Astrocyte (in vitro differentiated cells and primary cell): ENCODE measurements at regions not wholly inside any gene's neighbourhood (a gene's known extent, or its start where the extent isn't known, plus 50 kb on each side); places are given as distances from the start of the nearest gene placed in this dataset.

Source experiments
- DNase-seq: peaks from one replicate; pipeline ENCODE4 v3.0.0-alpha.2; 2010; ENCODE audit warnings: low read depth
- FAIRE-seq: peaks from 2 replicates; lab custom pipeline; 2011; peaks lifted over from hg19 to GRCh38; lab: Jason Lieb, UNC
- H2AFZ ChIP-seq: 2 replicates; pipeline ENCODE4 v1.6.0; 2012; ENCODE audit warnings: low read depth, low read length, inconsistent platforms
- H3K27ac ChIP-seq: 2 replicates; pipeline ENCODE4 v1.5.1; 2011; ENCODE audit warnings: low read depth, low read length, inconsistent platforms
- H3K27me3 ChIP-seq: 2 replicates; pipeline ENCODE4 v1.6.0; 2011; ENCODE audit warnings: low read length, inconsistent platforms; ENCODE audit not compliant: insufficient read depth
- H3K36me3 ChIP-seq: 2 replicates; pipeline ENCODE4 v1.5.1; 2011; ENCODE audit warnings: low read length, inconsistent platforms; ENCODE audit not compliant: insufficient read depth
- H3K4me1 ChIP-seq: 2 replicates; pipeline ENCODE4 v1.5.1; 2011; ENCODE audit warnings: low read length, inconsistent platforms; ENCODE audit not compliant: insufficient read depth
- H3K4me2 ChIP-seq: 2 replicates; pipeline ENCODE4 v1.6.0; 2012; ENCODE audit warnings: low read length, inconsistent platforms
- H3K4me3 ChIP-seq: 2 replicates; pipeline ENCODE4 v1.5.1; 2011; ENCODE audit warnings: low read depth, mild to moderate bottlenecking, low read length, inconsistent platforms; ENCODE audit not compliant: insufficient read depth
- H3K79me2 ChIP-seq: 2 replicates; pipeline ENCODE4 v1.6.0; 2012; ENCODE audit warnings: mild to moderate bottlenecking, low read length, inconsistent platforms; ENCODE audit not compliant: insufficient read depth
- H3K9ac ChIP-seq: 2 replicates; pipeline ENCODE4 v1.6.0; 2012; ENCODE audit warnings: mild to moderate bottlenecking, low read length, inconsistent platforms
- H3K9me3 ChIP-seq: 2 replicates; pipeline ENCODE4 v1.5.1; 2012; ENCODE audit warnings: low read depth, mild to moderate bottlenecking, low read length, inconsistent platforms; ENCODE audit not compliant: insufficient read depth
- H4K20me1 ChIP-seq: 2 replicates; pipeline ENCODE4 v1.6.0; 2012; ENCODE audit warnings: low read length, inconsistent platforms; ENCODE audit not compliant: insufficient read depth
- H3K27ac Mint-ChIP-seq: one replicate; pipeline ENCODE4 v1.8.0; 2021; ENCODE audit warnings: mild to moderate bottlenecking, mixed read lengths; ENCODE audit not compliant: unreplicated experiment
- H3K27me3 Mint-ChIP-seq: one replicate; pipeline ENCODE4 v1.8.0; 2021; ENCODE audit warnings: low read depth, mixed read lengths; ENCODE audit not compliant: unreplicated experiment
- H3K36me3 Mint-ChIP-seq: one replicate; pipeline ENCODE4 v1.8.0; 2021; ENCODE audit warnings: low read depth, mixed read lengths; ENCODE audit not compliant: unreplicated experiment
- H3K4me1 Mint-ChIP-seq: one replicate; pipeline ENCODE4 v1.8.0; 2021; ENCODE audit warnings: low read depth, mixed read lengths; ENCODE audit not compliant: unreplicated experiment
- H3K4me3 Mint-ChIP-seq: one replicate; pipeline ENCODE4 v1.8.0; 2021; ENCODE audit warnings: mild to moderate bottlenecking, moderate library complexity, mixed read lengths; ENCODE audit not compliant: unreplicated experiment
- H3K9me3 Mint-ChIP-seq: one replicate; pipeline ENCODE4 v1.8.0; 2021; ENCODE audit warnings: mild to moderate bottlenecking, mixed read lengths; ENCODE audit not compliant: unreplicated experiment
- CTCF ChIP-seq: IDR thresholded peaks from 2 replicates; pipeline ENCODE4 v1.5.1; 2011; ENCODE audit warnings: low read depth, mild to moderate bottlenecking, inconsistent platforms, low read length, moderate library complexity; ENCODE audit not compliant: insufficient read depth
- EZH2 ChIP-seq: IDR thresholded peaks from 2 replicates; pipeline ENCODE4 v1.6.1; 2012; ENCODE audit warnings: mild to moderate bottlenecking, low read length, inconsistent platforms; ENCODE audit not compliant: insufficient read depth

GRCh38 chr3:20510396-20510795 is 324.4 kb upstream of the SGO1 start:
- Histone ChIP-seq H3K27ac (no peak overlapping the region), H3K9me3 (peaks cover 5% of the 10 kb centered on the region), H3K4me1 (no peaks in the 10 kb centered on the region), H3K36me3 (no peaks in the 10 kb centered on the region), H3K27me3 (no peaks in the 10 kb centered on the region), H2AFZ (no peak overlapping the region), H4K20me1 (no peaks in the 10 kb centered on the region), H3K9ac (no peak overlapping the region), H3K4me2 (no peak overlapping the region), H3K79me2 (no peaks in the 10 kb centered on the region), H3K4me3 (no peak overlapping the region)
- Mint-ChIP-seq H3K27me3 (no peaks in the 10 kb centered on the region), H3K36me3 (no peaks in the 10 kb centered on the region), H3K9me3 (no peaks in the 10 kb centered on the region), H3K4me3 (no peak overlapping the region), H3K4me1 (no peaks in the 10 kb centered on the region), H3K27ac (no peak overlapping the region)
- TF ChIP-seq CTCF = no peak
- no peak for TF ChIP-seq EZH2
- no peak for FAIRE-seq
- no peak for DNase-seq

GRCh38 chr3:20503394-20504082 is 317.5 kb upstream of the SGO1 start:
- Histone ChIP-seq H3K9ac (no peak overlapping the region), H4K20me1 (no peaks in the 10 kb centered on the region), H2AFZ (no peak overlapping the region), H3K4me2 (no peak overlapping the region), H3K4me1 (no peaks in the 10 kb centered on the region), H3K27ac (no peak overlapping the region), H3K36me3 (no peaks in the 10 kb centered on the region), H3K79me2 (no peaks in the 10 kb centered on the region), H3K4me3 (no peak overlapping the region), H3K9me3 (no peaks in the 10 kb centered on the region), H3K27me3 (no peaks in the 10 kb centered on the region)
- no peaks in the 10 kb centered on the region for H3K4me1 Mint-ChIP-seq
- H3K36me3 Mint-ChIP-seq = no peaks in the 10 kb centered on the region
- DNase-seq = no peak
- no peaks in the 10 kb centered on the region for H3K27me3 Mint-ChIP-seq
- FAIRE-seq = no peak
- TF ChIP-seq EZH2 = no peak
- TF ChIP-seq CTCF = no peak
- peaks cover 2% of the 10 kb centered on the region for H3K9me3 Mint-ChIP-seq
- no peak overlapping the region for H3K27ac Mint-ChIP-seq
- H3K4me3 Mint-ChIP-seq = no peak overlapping the region

GRCh38 chr3:20490996-20491395 is 305.0 kb upstream of the SGO1 start:
- no peaks in the 10 kb centered on the region for H3K27me3 Mint-ChIP-seq
- Histone ChIP-seq H3K4me2 (no peak overlapping the region), H3K27ac (no peak overlapping the region), H3K79me2 (no peaks in the 10 kb centered on the region), H2AFZ (no peak overlapping the region), H4K20me1 (no peaks in the 10 kb centered on the region), H3K4me3 (no peak overlapping the region), H3K36me3 (no peaks in the 10 kb centered on the region), H3K27me3 (no peaks in the 10 kb centered on the region), H3K9ac (no peak overlapping the region), H3K9me3 (no peaks in the 10 kb centered on the region), H3K4me1 (no peaks in the 10 kb centered on the region)
- no peak overlapping the region for H3K27ac Mint-ChIP-seq
- FAIRE-seq (no peak), DNase-seq (peak; percentile 11)
- H3K4me3 Mint-ChIP-seq = no peak overlapping the region
- TF ChIP-seq CTCF (no peak), EZH2 (no peak)
- no peaks in the 10 kb centered on the region for H3K9me3 Mint-ChIP-seq
- H3K36me3 Mint-ChIP-seq = no peaks in the 10 kb centered on the region
- H3K4me1 Mint-ChIP-seq = no peaks in the 10 kb centered on the region
